GM12878 (cell line): ENCODE measurements at regions not wholly inside any gene's neighbourhood (a gene's known extent, or its start where the extent isn't known, plus 50 kb on each side); places are given as distances from the start of the nearest gene placed in this dataset.

ENCODE experiments used
- ATAC-seq: fragments of 200-7000 bp; cut with Tn5 transposase; 3 replicates; pipeline ENCODE4 v1.9.1; 2020; ENCODE audit warnings: mild to moderate bottlenecking, moderate library complexity
- BruUV-seq: library from RNA; stranded (reverse); fragments of 400-500 nt; replicated peaks from 2 replicates; lab custom pipeline; 2021; lab: Mats Ljungman, UMichigan
- CTCF ChIA-PET: fragments of 300-600 bp; sonication (Branson Sonifier 250); formaldehyde crosslinking; extraction: SDS; loops from one replicate; lab custom pipeline; 2021; ENCODE audit warnings: inconsistent platforms; lab: Yijun Ruan, JAX
- POLR2A ChIA-PET: fragments of 350-600 bp; formaldehyde crosslinking; extraction: SDS; loops from one replicate; lab custom pipeline; 2021; ENCODE audit warnings: inconsistent platforms; lab: Charles Lee
- RAD21 ChIA-PET: fragments of 300-600 bp; sonication (Branson Sonifier 250); formaldehyde crosslinking; loops from one replicate; lab custom pipeline; 2023; ENCODE audit warnings: antibody characterized with exemption; ENCODE audit not compliant: unreplicated experiment; lab: Charles Lee
- SMC1A ChIA-PET: fragments of 300-600 bp; sonication (Branson Sonifier 250); formaldehyde crosslinking; loops from one replicate; lab custom pipeline; 2023; ENCODE audit not compliant: unreplicated experiment, uncharacterized antibody; lab: Charles Lee
- DNase-seq: peaks from one replicate; pipeline ENCODE4 v3.0.0-alpha.2; 2011; ENCODE audit warnings: low read depth, low spot score
- FAIRE-seq: peaks from 3 replicates; lab custom pipeline; 2011; peaks lifted over from hg19 to GRCh38; lab: Jason Lieb, UNC
- H2AFZ ChIP-seq: 2 replicates; pipeline ENCODE4 v1.6.0; 2011; ENCODE audit warnings: low read depth, low read length, control low read depth; ENCODE audit not compliant: control insufficient read depth
- H3K27ac ChIP-seq: 2 replicates; pipeline ENCODE4 v1.5.1; 2011; ENCODE audit warnings: control low read depth; ENCODE audit not compliant: control insufficient read depth, insufficient read depth
- H3K27me3 ChIP-seq, 2 experiments: replicated peaks in 1 of 2; 2 replicates each; pipeline versions ENCODE4 v1.6.0 to v1.6.1; 2011; ENCODE audit warnings: low read length in 1 of 2; ENCODE audit not compliant: control insufficient read depth in 2 of 2, insufficient read depth in 2 of 2
- H3K36me3 ChIP-seq, 2 experiments: 2 replicates each; pipeline ENCODE4 v1.5.1; 2011; ENCODE audit warnings: low read length in 1 of 2; ENCODE audit not compliant: control insufficient read depth in 2 of 2, insufficient read depth in 2 of 2
- H3K4me1 ChIP-seq: 2 replicates; pipeline ENCODE4 v1.6.1; 2011; ENCODE audit warnings: mild to moderate bottlenecking, low read length, moderate library complexity, mixed read lengths; ENCODE audit not compliant: control insufficient read depth, insufficient read depth
- H3K4me2 ChIP-seq: 2 replicates; pipeline ENCODE4 v1.6.0; 2011; ENCODE audit warnings: control low read depth; ENCODE audit not compliant: control insufficient read depth, insufficient read depth
- H3K4me3 ChIP-seq: fragments of 200-600 bp; sonication (generic); 2 replicates; pipeline ENCODE4 v1.5.1; 2016
- H3K79me2 ChIP-seq: 2 replicates; pipeline ENCODE4 v1.6.0; 2011; ENCODE audit warnings: low read length; ENCODE audit not compliant: control insufficient read depth, insufficient read depth
- H3K9ac ChIP-seq: 2 replicates; pipeline ENCODE4 v1.8.0; 2011; ENCODE audit warnings: low read length, control low read depth, mixed read lengths; ENCODE audit not compliant: control insufficient read depth, insufficient read depth
- H3K9me3 ChIP-seq: replicated peaks from 3 replicates; pipeline ENCODE4 v1.5.1; 2011; ENCODE audit warnings: mild to moderate bottlenecking, low read length; ENCODE audit not compliant: control insufficient read depth, insufficient read depth
- H4K20me1 ChIP-seq: 2 replicates; pipeline ENCODE4 v1.6.0; 2011; ENCODE audit not compliant: control insufficient read depth, insufficient read depth
- CHD4 ChIP-seq: fragments of 200-600 bp; sonication (generic); IDR thresholded peaks from 2 replicates; pipeline ENCODE4 v1.6.1; 2016; ENCODE audit warnings: mild to moderate bottlenecking
- CREB1 ChIP-seq: IDR thresholded peaks from 2 replicates; pipeline ENCODE4 v1.6.1; 2012; ENCODE audit warnings: low read depth, mild to moderate bottlenecking, inconsistent platforms
- ETV6 ChIP-seq, 2 experiments: fragments of 450-650 bp in 1 of 2; IDR thresholded peaks in 1 of 2; conservative IDR thresholded peaks in 1 of 2; 2 replicates each; pipeline ENCODE4 v1.6.1; 2014; ENCODE audit warnings: antibody characterized with exemption in 1 of 2, borderline replicate concordance in 1 of 2, low read depth in 1 of 2, mild to moderate bottlenecking in 1 of 2, moderate library complexity in 1 of 2
- FOXM1 ChIP-seq: IDR thresholded peaks from 2 replicates; pipeline ENCODE4 v1.6.1; 2012; ENCODE audit warnings: low read depth, mild to moderate bottlenecking, inconsistent platforms, low read length, moderate library complexity
- GATAD2B ChIP-seq: fragments of 450-650 bp; conservative IDR thresholded peaks from 2 replicates; pipeline ENCODE4 v1.6.1; 2017; ENCODE audit warnings: low read depth, mild to moderate bottlenecking, moderate library complexity
- NFIC ChIP-seq: IDR thresholded peaks from 2 replicates; pipeline ENCODE4 v1.6.1; 2012; ENCODE audit warnings: low read depth, mild to moderate bottlenecking, inconsistent platforms, low read length, moderate library complexity
- ZNF217 ChIP-seq: fragments of 450-650 bp; IDR thresholded peaks from 2 replicates; pipeline ENCODE4 v1.6.1; 2017; ENCODE audit warnings: antibody characterized with exemption, mild to moderate bottlenecking
- WGBS: methylation state at CpG from one replicate; pipeline ENCODE4 v1.1.6; 2016; ENCODE audit warnings: low lambda C conversion rate; ENCODE audit not compliant: insufficient replicate concordance, insufficient coverage; ENCODE audit errors: missing lambda C conversion rate; 5-methylcytosine and 5-hydroxymethylcytosine counted together
- in situ Hi-C: fragments of 300-500 bp; cut with MboI; formaldehyde crosslinking; loops from 9 replicates; pipeline ENCODE4 v1.14.3; 2018; ENCODE audit warnings: mixed read lengths
- intact Hi-C: fragments of 100-400 bp; cut with micrococcal nuclease; formaldehyde crosslinking; loops from one replicate; pipeline ENCODE4 v1.14.2; 2022; ENCODE audit not compliant: unreplicated experiment
- TF ChIP-seq, protein P1 (sequence below): IDR thresholded peaks from 2 replicates; pipeline ENCODE4 v1.6.1; 2011; ENCODE audit warnings: mild to moderate bottlenecking, low read depth, low read length, moderate library complexity; ENCODE audit not compliant: insufficient replicate concordance

DNA sequence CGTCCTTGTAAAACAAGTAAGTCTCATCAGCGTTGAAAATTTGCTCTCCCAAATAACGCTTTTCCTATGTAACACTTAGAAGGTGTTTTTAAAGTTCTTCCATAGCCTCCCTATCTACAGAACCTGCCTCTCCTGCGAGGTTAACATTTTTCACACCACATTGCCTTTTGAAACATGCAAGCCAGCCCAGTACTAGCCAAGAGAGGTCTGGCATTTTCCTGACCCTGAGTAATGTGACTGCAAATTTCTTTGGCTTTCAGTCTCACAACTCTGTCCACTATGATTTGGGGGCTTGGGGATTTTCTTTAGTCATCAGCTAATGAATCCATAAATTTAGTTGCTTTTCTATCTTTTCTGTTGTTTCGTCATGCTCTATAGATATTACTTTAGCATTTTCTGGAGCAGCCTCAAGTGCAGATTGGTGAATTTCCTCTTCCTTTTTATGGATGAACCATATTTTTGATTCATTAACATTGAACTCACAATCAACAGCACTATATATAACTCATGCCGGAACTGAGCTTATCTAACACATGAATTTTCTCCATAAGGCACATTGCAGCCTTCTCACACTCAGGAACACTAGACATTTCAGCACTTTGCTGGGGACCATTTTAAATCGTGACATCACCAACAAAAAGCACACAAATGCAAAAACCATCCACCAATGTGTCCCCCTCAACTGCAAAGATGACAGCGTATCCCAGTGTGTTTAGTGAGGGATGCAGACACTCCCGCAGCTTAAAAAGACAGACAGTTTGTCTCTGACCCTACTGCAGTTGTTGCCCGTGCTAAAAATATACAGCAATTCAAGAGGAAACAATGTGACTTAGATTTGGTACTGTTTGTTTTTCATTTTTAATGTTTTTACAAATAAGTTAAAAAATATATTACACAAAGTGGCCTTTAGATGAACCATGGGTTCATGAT lies 77.2 kb upstream of the SPATA31C2 start:
- intact Hi-C loops = no loop called here
- CTCF ChIA-PET = interaction anchor here (1.1 kb wide), 1 partner anchor 14 kb away, joined by 3 read pairs; no protein-coding TSS in a partner anchor
- no peaks in the 10 kb centered on the region; the same call in 2 of the 3 replicates for H3K9me3 ChIP-seq
- WGBS = 22% methylated on average over 10 of the region's 10 CpGs
- no peaks in the 10 kb centered on the region for H3K36me3 ChIP-seq
- RAD21 ChIA-PET = no interaction called here
- no peaks in the 10 kb centered on the region for H3K4me1 ChIP-seq
- no peak overlapping the region for H3K4me3 ChIP-seq
- no peak for ATAC-seq
- H4K20me1 ChIP-seq = no peaks in the 10 kb centered on the region
- SMC1A ChIA-PET = no interaction called here
- POLR2A ChIA-PET = no interaction called here
- no peak for FAIRE-seq
- no peak overlapping the region for H3K27ac ChIP-seq
- no TSS peak for BruUV-seq
- in situ Hi-C loops = no loop called here
- no peak overlapping the region for H3K4me2 ChIP-seq
- DNase-seq = no peak
- H3K27me3 ChIP-seq = no peaks in the 10 kb centered on the region
- no peak overlapping the region for H2AFZ ChIP-seq
- TF ChIP-seq, protein P1, sequence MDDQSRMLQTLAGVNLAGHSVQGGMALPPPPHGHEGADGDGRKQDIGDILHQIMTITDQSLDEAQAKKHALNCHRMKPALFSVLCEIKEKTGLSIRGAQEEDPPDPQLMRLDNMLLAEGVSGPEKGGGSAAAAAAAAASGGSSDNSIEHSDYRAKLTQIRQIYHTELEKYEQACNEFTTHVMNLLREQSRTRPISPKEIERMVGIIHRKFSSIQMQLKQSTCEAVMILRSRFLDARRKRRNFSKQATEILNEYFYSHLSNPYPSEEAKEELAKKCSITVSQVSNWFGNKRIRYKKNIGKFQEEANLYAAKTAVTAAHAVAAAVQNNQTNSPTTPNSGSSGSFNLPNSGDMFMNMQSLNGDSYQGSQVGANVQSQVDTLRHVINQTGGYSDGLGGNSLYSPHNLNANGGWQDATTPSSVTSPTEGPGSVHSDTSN = no peak
- TF ChIP-seq CREB1 (no peak), ZNF217 (no peak), FOXM1 (no peak), GATAD2B (no peak), NFIC (no peak), CHD4 (no peak), ETV6 (conservative IDR thresholded peaks at IDR 0.05 in 1 of 2, IDR thresholded peaks at IDR 0.05 in 1 of 2; ENCODE audit: borderline replicate concordance in 1 of 2, low read depth in 1 of 2) (no peak)
- no peaks in the 10 kb centered on the region for H3K79me2 ChIP-seq
- H3K9ac ChIP-seq = no peak overlapping the region
